ENCODE measurements at regions not wholly inside any gene's neighbourhood (a gene's known extent, or its start where the extent isn't known, plus 50 kb on each side); places are given as distances from the start of the nearest gene placed in this dataset.

DNA sequence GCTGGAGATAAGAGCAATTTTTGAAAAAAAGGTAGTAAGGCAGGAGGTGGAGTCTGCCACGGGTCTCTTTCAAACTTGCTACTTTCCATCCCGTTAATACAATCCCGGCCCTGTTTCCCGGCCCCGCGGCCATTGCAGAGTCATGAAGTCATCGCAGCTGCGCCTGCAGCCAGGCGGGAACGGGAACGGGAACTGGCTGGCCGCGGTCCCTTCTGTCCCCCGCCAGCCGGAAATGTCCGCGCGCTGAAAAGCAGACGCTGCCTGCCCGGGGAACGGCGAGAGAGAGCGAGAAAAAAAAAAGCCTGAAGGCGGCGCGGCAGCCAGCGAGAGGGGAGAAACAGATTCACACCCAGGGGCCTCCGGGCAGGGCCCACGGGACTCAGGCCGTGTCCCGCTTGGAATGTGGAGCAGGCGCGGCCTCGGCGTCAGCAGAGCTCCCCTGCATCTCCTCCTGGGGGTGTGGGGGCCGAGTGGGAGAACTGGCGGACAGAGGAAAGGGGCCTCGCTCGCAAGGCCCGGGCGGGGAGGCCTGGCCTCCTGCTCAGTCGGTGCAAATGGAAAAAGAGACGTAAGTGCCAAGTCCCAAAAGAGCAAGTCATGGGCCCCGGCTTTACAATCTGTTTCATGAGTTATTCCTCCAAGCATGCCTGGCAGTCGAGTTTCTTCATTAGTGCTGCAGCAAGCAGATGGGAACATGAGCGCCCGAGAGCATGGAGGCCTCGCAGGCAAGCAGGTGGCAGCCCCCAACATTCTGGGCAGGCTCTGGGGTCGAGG is 201.2 kb upstream of the GAS1 start:
- no peaks in the 10 kb centered on the region for H3K9me3 ChIP-seq (ENCODE audit: low read depth)
- peak; percentile 91 for DNase-seq
- in situ Hi-C loops (cut with MboI): no loop called here
- no peaks in the 10 kb centered on the region for H3K27me3 ChIP-seq (replicated peaks; ENCODE audit: insufficient read depth)
- H4K20me1 ChIP-seq (ENCODE audit: insufficient read depth): no peaks in the 10 kb centered on the region
- peaks cover 5% of the 10 kb centered on the region for H3F3A ChIP-seq (ENCODE audit: insufficient read depth)
- H3K27ac ChIP-seq: peak overlapping the region; percentile 90
- peak overlapping the region; percentile 55 for H3K4me2 ChIP-seq (ENCODE audit: unreplicated experiment)
- no peaks in the 10 kb centered on the region for H3K36me3 ChIP-seq (ENCODE audit: low read depth)
- H3K4me1 ChIP-seq (ENCODE audit: insufficient read depth): peaks cover 5% of the 10 kb centered on the region; the same call in 1 of the 2 replicates
- peak overlapping the region; percentile 59 for H3K4me3 ChIP-seq
- no peak for TF ChIP-seq EZH2phosphoT487 (IDR thresholded peaks at IDR 0.05; ENCODE audit: insufficient read depth, low read depth)
- TF ChIP-seq EZH2 (IDR thresholded peaks at IDR 0.05; ENCODE audit: insufficient read depth, poor library complexity, severe bottlenecking): no peak
- H3K79me2 ChIP-seq (ENCODE audit: insufficient read depth): no peaks in the 10 kb centered on the region
- WGBS, 2 experiments (ENCODE audit: low coverage in 1 of 2, low lambda C conversion rate in 2 of 2, missing lambda C conversion rate in 2 of 2): 4 to 5% methylated on average over 37 to 48 of the region's 49 CpGs
- H3K9ac ChIP-seq: peak overlapping the region; percentile 87
- H3K9me2 ChIP-seq (ENCODE audit: insufficient read depth): no peaks in the 10 kb centered on the region
- H2AFZ ChIP-seq: peak overlapping the region; percentile 95

DNA sequence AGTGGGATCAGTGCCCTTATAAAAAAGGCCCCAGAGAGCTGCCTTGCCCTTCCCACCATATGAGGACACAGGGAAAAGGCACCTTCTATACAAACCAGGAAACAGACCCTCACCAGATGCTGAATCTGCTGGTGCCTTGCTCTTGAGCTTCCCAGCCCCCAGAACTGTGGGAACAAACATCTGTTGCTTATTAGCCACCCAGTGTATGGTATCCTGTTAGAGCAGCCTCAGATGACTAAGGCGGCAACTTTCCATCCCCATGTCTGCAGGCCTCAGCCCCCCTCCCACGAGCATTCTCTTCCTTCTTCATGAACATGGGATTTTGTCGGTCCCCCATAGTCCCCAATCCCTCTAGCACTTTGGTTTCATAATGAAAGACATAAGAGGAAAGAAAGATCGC is 202.5 kb upstream of the GAS1 start:
- TF ChIP-seq EZH2phosphoT487 (IDR thresholded peaks at IDR 0.05; ENCODE audit: insufficient read depth, low read depth) (no peak), EZH2 (IDR thresholded peaks at IDR 0.05; ENCODE audit: insufficient read depth, poor library complexity, severe bottlenecking) (no peak)
- no peak overlapping the region for H3K9ac ChIP-seq
- peaks cover 5% of the 10 kb centered on the region; the same call in 1 of the 2 replicates for H3K4me1 ChIP-seq (ENCODE audit: insufficient read depth)
- no peaks in the 10 kb centered on the region for H3K9me3 ChIP-seq (ENCODE audit: low read depth)
- in situ Hi-C loops (cut with MboI): no loop called here
- H4K20me1 ChIP-seq (ENCODE audit: insufficient read depth): no peaks in the 10 kb centered on the region
- no peak overlapping the region for H3K27ac ChIP-seq
- peak; percentile 31 for DNase-seq
- H3K4me3 ChIP-seq: no peak overlapping the region
- H2AFZ ChIP-seq: no peak overlapping the region
- no peaks in the 10 kb centered on the region for H3K79me2 ChIP-seq (ENCODE audit: insufficient read depth)
- no peaks in the 10 kb centered on the region for H3K36me3 ChIP-seq (ENCODE audit: low read depth)
- H3K9me2 ChIP-seq (ENCODE audit: insufficient read depth): no peaks in the 10 kb centered on the region
- no peak overlapping the region for H3K4me2 ChIP-seq (ENCODE audit: unreplicated experiment)
- no peaks in the 10 kb centered on the region for H3K27me3 ChIP-seq (replicated peaks; ENCODE audit: insufficient read depth)
- whole genome bisulfite sequencing, 2 experiments (ENCODE audit: low coverage in 1 of 2, low lambda C conversion rate in 2 of 2, missing lambda C conversion rate in 2 of 2): 64 to 66% methylated on average over 4 of the region's 4 CpGs
- H3F3A ChIP-seq (ENCODE audit: insufficient read depth): peaks cover 5% of the 10 kb centered on the region

DNA sequence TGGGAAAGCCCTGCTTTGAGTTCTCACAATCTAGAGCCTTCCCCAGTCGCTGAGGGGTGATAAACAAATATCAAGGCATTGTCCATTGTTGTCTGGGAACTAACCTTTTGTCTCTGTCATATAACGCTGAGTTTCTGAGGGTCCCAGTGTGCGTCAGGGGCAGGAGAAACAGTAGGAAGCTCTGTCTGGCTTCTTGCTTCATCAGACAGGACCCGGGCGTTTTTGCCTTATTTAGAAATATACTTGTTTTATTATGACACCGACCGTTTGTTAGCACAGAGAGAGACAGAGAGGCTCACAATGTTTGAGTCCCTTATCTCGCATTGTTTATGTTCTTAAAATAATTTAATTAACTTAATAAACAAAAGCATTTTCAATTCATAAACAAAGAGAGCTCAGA is 204.9 kb upstream of the GAS1 start:
- H3K9me2 ChIP-seq (ENCODE audit: insufficient read depth): no peaks in the 10 kb centered on the region
- H3K4me3 ChIP-seq: no peak overlapping the region
- peaks cover 10% of the 10 kb centered on the region for H3K4me1 ChIP-seq (ENCODE audit: insufficient read depth)
- no peak for DNase-seq
- no peaks in the 10 kb centered on the region for H3K36me3 ChIP-seq (ENCODE audit: low read depth)
- 90 to 91% methylated on average over 8 of the region's 8 CpGs for WGBS, 2 experiments (ENCODE audit: low coverage in 1 of 2, low lambda C conversion rate in 2 of 2, missing lambda C conversion rate in 2 of 2)
- H3F3A ChIP-seq (ENCODE audit: insufficient read depth): peaks cover 12% of the 10 kb centered on the region
- no peak overlapping the region for H3K9ac ChIP-seq
- TF ChIP-seq EZH2 (IDR thresholded peaks at IDR 0.05; ENCODE audit: insufficient read depth, poor library complexity, severe bottlenecking) (no peak), EZH2phosphoT487 (IDR thresholded peaks at IDR 0.05; ENCODE audit: insufficient read depth, low read depth) (no peak)
- H2AFZ ChIP-seq: no peak overlapping the region
- H3K9me3 ChIP-seq (ENCODE audit: low read depth): no peaks in the 10 kb centered on the region
- in situ Hi-C loops (cut with MboI): no loop called here
- no peaks in the 10 kb centered on the region for H3K79me2 ChIP-seq (ENCODE audit: insufficient read depth)
- H3K4me2 ChIP-seq (ENCODE audit: unreplicated experiment): no peak overlapping the region
- H4K20me1 ChIP-seq (ENCODE audit: insufficient read depth): no peaks in the 10 kb centered on the region
- no peaks in the 10 kb centered on the region for H3K27me3 ChIP-seq (replicated peaks; ENCODE audit: insufficient read depth)
- no peak overlapping the region for H3K27ac ChIP-seq

DNA sequence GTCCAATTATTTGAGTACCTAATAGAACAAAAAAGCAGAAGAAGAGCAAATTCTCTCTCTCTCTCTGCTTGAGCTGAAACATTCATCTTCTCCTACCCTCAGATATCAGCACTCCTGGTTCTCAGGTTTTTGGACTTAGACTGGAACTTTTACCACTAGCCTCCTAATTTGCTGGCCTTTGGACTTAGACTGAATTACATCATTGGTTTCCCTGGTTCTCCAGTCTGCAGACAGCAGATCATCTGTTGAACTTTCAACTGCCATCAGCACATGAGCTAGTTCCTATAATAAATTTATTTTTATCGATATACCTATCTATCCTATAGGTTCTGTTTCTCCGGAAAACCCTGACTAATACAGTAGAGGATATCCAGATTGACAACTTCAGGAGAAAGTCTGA is 208.9 kb upstream of the GAS1 start:
- Histone ChIP-seq H3K4me3 (no peak overlapping the region), H3K4me1 (ENCODE audit: insufficient read depth) (peaks cover 18% of the 10 kb centered on the region), H4K20me1 (ENCODE audit: insufficient read depth) (no peaks in the 10 kb centered on the region), H3K36me3 (ENCODE audit: low read depth) (no peaks in the 10 kb centered on the region), H3K79me2 (ENCODE audit: insufficient read depth) (no peaks in the 10 kb centered on the region), H3K4me2 (ENCODE audit: unreplicated experiment) (no peak overlapping the region), H3K9me3 (ENCODE audit: low read depth) (no peaks in the 10 kb centered on the region), H3K27me3 (replicated peaks; ENCODE audit: insufficient read depth) (no peaks in the 10 kb centered on the region), H3F3A (ENCODE audit: insufficient read depth) (peaks cover 12% of the 10 kb centered on the region; the same call in 1 of the 2 replicates), H2AFZ (no peak overlapping the region), H3K9me2 (ENCODE audit: insufficient read depth) (no peaks in the 10 kb centered on the region), H3K27ac (no peak overlapping the region), H3K9ac (no peak overlapping the region)
- WGBS, 2 experiments (ENCODE audit: low coverage in 1 of 2, low lambda C conversion rate in 2 of 2, missing lambda C conversion rate in 2 of 2): 99 to 100% methylated on average over 2 of the region's 2 CpGs
- TF ChIP-seq EZH2phosphoT487 (IDR thresholded peaks at IDR 0.05; ENCODE audit: insufficient read depth, low read depth): no peak
- TF ChIP-seq EZH2 (IDR thresholded peaks at IDR 0.05; ENCODE audit: insufficient read depth, poor library complexity, severe bottlenecking): no peak
- DNase-seq: no peak
- in situ Hi-C loops (cut with MboI): no loop called here
